Neural cell (in vitro differentiated cells): ENCODE measurements at regions not wholly inside any gene's neighbourhood (a gene's known extent, or its start where the extent isn't known, plus 50 kb on each side); places are given as distances from the start of the nearest gene placed in this dataset.

Source experiments
- CTCF ChIP-seq: fragments of 450-650 bp; IDR thresholded peaks from 2 replicates; pipeline ENCODE4 v1.5.1; 2014; ENCODE audit warnings: antibody characterized with exemption, mild to moderate bottlenecking, moderate library complexity; ENCODE audit not compliant: poor library complexity, severe bottlenecking
- POLR2AphosphoS5 ChIP-seq: IDR thresholded peaks from 2 replicates; pipeline ENCODE4 v1.6.1; 2012
- RAD21 ChIP-seq: fragments of 450-650 bp; conservative IDR thresholded peaks from 2 replicates; pipeline ENCODE4 v1.6.1; 2014; ENCODE audit warnings: antibody characterized with exemption, mild to moderate bottlenecking, moderate library complexity

DNA sequence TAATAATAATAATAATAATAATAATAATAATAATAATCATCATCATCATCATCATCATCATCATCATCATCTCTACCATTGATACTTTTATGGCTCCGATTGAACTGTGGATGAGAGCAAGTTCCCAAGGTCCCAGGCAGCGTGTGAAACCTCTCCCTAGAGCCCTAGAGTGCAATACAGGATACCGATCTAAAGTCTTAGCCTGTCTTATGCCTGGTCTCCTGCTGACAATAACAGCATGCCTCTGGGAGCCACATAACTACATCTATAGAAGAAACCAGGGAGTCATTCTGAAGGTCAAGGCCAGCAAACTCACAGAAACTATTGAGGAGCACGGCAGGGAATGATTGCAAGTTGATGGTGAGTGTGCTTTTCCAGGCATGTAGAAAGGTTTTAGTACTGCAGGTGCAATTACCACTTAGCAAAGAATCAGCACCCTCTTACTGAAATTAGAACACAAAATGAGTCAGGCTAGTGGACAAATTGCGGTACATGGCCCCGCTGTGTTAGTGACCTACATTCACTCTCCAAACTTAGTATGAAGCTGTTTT lies 457.2 kb upstream of the CDH20 start:
- TF ChIP-seq CTCF = no peak
- peak; percentile 81 for TF ChIP-seq POLR2AphosphoS5
- no peak for TF ChIP-seq RAD21
